ENCODE measurements at regions not wholly inside any gene's neighbourhood (a gene's known extent, or its start where the extent isn't known, plus 50 kb on each side); places are given as distances from the start of the nearest gene placed in this dataset.
"Not testable (repeated sequence)": the region's sequence is repeated elsewhere in the genome, so short reads cannot be mapped to it uniquely, and the experiment has no call there.

DNA sequence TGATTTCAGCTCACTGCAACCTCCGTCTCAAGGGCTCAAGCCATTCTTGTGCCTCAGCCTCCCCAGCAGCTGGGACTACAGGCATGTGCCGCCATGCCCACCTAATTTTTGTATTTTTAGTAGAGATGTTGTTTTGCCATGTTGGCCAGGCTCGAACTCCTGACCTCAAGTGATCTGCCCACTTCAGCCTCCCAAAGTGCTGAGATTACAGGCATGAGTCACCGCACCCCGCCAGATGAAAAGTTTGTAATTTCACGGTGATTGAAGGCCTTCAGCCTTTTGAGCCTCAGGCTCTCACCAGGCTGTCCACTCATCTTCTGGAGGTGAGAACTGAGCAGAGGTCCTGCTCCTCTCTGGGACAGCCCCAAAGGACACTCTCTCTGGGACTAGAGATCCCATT lies 103.2 kb downstream of the HIF1AN start:
- not testable (repeated sequence) for DNase-seq; H3K27ac ChIP-seq (ENCODE audit: low read length)
- H3K27me3 ChIP-seq (ENCODE audit: control insufficient read depth, insufficient read depth, low read length) = peaks cover 46% of the 10 kb centered on the region

DNA sequence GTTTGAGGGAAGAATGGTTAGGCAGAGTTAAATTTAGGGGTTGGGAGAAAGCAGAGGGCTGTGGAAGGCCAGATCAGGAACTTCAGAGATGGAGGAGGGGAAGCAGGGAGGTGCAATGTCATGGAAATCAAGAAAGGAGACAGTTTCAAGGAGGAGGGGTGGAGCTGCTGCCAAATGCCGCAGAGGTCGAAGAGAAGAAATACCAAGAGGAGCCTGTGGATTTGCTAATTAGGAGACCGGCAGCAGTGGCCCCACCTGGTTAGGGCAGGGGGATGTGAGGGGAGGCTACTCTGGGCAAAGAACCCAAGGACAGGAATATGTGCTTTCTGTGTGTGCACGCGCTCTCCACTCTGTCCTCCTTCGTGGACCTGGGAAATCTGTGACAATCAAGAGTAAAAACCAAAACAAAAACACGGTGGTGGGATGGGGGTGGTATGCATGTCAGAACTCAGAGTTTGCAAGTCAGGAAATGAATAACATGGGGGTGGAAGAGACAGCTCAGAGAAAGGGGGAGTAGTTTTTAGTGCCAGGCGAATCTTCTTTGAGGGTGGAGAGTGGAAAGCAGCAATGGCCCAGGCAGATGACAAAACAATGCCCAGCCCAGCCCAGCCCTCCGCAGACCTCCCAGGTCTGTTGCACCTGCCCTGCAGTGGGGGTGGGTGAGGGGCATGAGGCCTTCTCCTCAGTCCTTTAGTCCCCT lies 102.9 kb upstream of the PAX2 start:
- peaks cover 64% of the 10 kb centered on the region for H3K27me3 ChIP-seq (ENCODE audit: control insufficient read depth, insufficient read depth, low read length)
- 8% methylated on average over 4 of the region's 9 CpGs for WGBS (ENCODE audit: insufficient coverage)
- H3K9me3 ChIP-seq (replicated peaks; ENCODE audit: control insufficient read depth, low read depth, low read length) = no peaks in the 10 kb centered on the region
- no peak overlapping the region for H3K27ac ChIP-seq (ENCODE audit: low read length)
- no peak for DNase-seq
- no peak overlapping the region for H3K4me3 ChIP-seq (ENCODE audit: low read length)
- H3K4me1 ChIP-seq (ENCODE audit: control insufficient read depth, insufficient read depth, low read length) = no peaks in the 10 kb centered on the region
- no peaks in the 10 kb centered on the region for H3K36me3 ChIP-seq (ENCODE audit: control insufficient read depth, insufficient read depth, low read length)

More for the DNA sequence above, 103.2 kb downstream of the HIF1AN start:
- H3K9me3 ChIP-seq (replicated peaks; ENCODE audit: control insufficient read depth, low read depth, low read length); H3K36me3 ChIP-seq (ENCODE audit: control insufficient read depth, insufficient read depth, low read length); H3K4me1 ChIP-seq (ENCODE audit: control insufficient read depth, insufficient read depth, low read length); H3K4me3 ChIP-seq (ENCODE audit: low read length): not testable (repeated sequence)
- 100% methylated on average over 5 of the region's 6 CpGs for WGBS (ENCODE audit: insufficient coverage)

DNA sequence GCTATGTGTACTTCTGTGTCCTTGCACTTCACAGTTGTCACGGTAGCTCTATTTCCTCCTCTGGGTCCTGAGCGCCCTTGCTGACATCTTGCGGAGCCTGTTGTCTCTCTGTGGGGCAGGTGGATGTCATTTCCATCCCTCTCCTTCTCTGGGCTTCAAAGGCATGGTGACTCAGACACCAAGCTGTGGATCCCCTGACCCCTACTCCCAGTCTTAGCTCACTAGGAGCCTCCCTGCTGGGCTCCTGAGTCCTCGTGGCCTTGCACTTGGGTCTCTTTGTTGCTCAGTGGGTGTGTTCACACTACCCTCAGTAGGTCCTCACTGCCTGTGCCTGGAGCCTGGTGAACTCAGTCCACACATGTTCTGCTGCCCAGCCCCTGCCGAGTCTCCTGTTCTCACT lies 100.3 kb upstream of the PAX2 start:
- H3K4me3 ChIP-seq (ENCODE audit: low read length) = no peak overlapping the region
- H3K27me3 ChIP-seq (ENCODE audit: control insufficient read depth, insufficient read depth, low read length) = peaks cover 48% of the 10 kb centered on the region
- H3K4me1 ChIP-seq (ENCODE audit: control insufficient read depth, insufficient read depth, low read length) = no peaks in the 10 kb centered on the region
- H3K27ac ChIP-seq (ENCODE audit: low read length) = no peak overlapping the region
- no peaks in the 10 kb centered on the region for H3K36me3 ChIP-seq (ENCODE audit: control insufficient read depth, insufficient read depth, low read length)
- no peaks in the 10 kb centered on the region for H3K9me3 ChIP-seq (replicated peaks; ENCODE audit: control insufficient read depth, low read depth, low read length)
- 58% methylated on average over 5 of the region's 5 CpGs for WGBS (ENCODE audit: insufficient coverage)
- DNase-seq = no peak

DNA sequence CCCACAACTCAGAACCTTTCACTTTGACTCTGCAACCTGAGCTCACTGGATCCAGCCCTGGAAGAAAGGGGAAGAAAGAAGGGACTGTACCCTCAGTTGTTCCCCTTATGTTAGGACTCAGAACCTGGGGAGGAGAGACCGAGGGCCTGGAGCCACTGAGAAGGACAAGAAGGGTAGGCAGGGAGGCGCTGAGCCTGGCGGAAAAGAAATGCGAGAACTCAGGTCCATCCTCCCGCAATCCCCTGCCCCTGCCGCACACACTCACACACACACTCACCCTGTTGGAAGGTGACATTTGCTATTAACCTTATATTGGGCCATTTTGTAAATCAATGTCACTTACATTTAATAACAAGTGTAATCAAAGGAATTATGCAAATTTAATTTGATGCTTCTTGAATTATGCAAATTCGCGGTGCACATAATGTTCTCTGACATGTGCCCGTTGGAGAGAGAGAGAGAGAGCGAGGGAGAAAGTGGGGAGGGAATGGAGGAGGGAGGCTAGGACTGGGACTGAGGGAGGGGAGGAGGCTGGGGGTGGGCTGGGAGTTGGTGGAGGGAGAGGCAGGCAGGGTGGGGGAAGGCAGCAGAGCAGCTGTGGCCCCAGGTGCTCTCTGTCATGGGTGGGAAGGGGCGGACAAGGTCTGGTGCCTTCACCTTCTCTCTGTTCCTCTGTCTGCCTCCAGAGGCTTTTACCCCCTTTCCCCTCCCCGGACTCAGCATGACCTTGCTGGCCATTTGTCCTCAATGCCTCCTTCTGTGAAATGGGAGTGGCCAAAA lies 99.6 kb upstream of the PAX2 start:
- 18% methylated on average over 4 of the region's 12 CpGs for whole genome bisulfite sequencing (ENCODE audit: insufficient coverage)
- Histone ChIP-seq H3K9me3 (replicated peaks; ENCODE audit: control insufficient read depth, low read depth, low read length) (no peaks in the 10 kb centered on the region), H3K27me3 (ENCODE audit: control insufficient read depth, insufficient read depth, low read length) (peaks cover 50% of the 10 kb centered on the region), H3K4me1 (ENCODE audit: control insufficient read depth, insufficient read depth, low read length) (no peaks in the 10 kb centered on the region), H3K27ac (ENCODE audit: low read length) (no peak overlapping the region), H3K36me3 (ENCODE audit: control insufficient read depth, insufficient read depth, low read length) (no peaks in the 10 kb centered on the region), H3K4me3 (ENCODE audit: low read length) (no peak overlapping the region)
- DNase-seq = no peak

DNA sequence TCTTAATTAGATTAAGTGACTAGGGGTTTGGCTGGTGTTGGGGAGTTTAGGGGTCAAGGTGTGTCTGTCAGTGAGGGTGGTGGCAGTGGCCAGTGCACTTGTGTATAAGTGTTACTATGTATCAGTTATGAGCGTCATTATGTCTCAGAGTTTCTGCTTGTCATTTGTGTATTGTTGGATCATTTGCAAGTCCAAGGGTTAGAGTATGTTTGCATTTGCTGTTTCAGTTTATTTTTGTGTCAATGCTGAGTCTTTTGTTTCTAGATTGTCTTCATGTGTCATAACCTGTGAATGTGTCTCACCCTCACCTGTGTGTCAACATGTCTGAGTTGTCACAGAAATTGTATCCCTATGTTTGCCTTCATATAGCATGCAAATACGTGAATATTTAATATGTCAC lies 97.5 kb upstream of the PAX2 start:
- Histone ChIP-seq H3K9me3 (replicated peaks; ENCODE audit: control insufficient read depth, low read depth, low read length) (no peaks in the 10 kb centered on the region), H3K27ac (ENCODE audit: low read length) (no peak overlapping the region), H3K4me3 (ENCODE audit: low read length) (no peak overlapping the region), H3K27me3 (ENCODE audit: control insufficient read depth, insufficient read depth, low read length) (peaks cover 48% of the 10 kb centered on the region), H3K4me1 (ENCODE audit: control insufficient read depth, insufficient read depth, low read length) (no peaks in the 10 kb centered on the region), H3K36me3 (ENCODE audit: control insufficient read depth, insufficient read depth, low read length) (no peaks in the 10 kb centered on the region)
- WGBS (ENCODE audit: insufficient coverage) = 100% methylated on average over 1 of the region's 2 CpGs
- no peak for DNase-seq

DNA sequence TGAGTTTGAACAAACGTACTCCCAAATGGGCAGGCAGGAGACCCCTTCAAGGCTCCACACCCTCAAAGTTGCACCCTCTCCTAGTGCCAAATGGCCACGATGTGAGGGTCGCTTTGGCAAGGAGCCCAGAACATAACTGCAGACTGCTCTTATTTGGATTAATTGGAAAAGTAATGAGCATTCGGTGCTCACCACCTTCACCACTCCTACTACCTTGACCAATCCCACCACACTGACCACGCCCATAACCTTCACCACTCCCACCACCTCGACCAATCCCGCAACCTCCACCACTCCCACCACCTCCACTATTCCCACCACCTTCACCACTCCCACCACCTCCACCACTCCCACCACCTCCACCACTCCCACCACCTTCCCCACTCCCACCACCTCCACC lies 94.7 kb upstream of the PAX2 start:
- DNase-seq = no peak
- no peaks in the 10 kb centered on the region for H3K9me3 ChIP-seq (replicated peaks; ENCODE audit: control insufficient read depth, low read depth, low read length)
- no peak overlapping the region for H3K27ac ChIP-seq (ENCODE audit: low read length)
- peaks cover 61% of the 10 kb centered on the region for H3K27me3 ChIP-seq (ENCODE audit: control insufficient read depth, insufficient read depth, low read length)
- H3K4me3 ChIP-seq (ENCODE audit: low read length) = no peak overlapping the region
- WGBS (ENCODE audit: insufficient coverage) = 74% methylated on average over 4 of the region's 7 CpGs
- H3K4me1 ChIP-seq (ENCODE audit: control insufficient read depth, insufficient read depth, low read length) = peaks cover 11% of the 10 kb centered on the region
- no peaks in the 10 kb centered on the region for H3K36me3 ChIP-seq (ENCODE audit: control insufficient read depth, insufficient read depth, low read length)

DNA sequence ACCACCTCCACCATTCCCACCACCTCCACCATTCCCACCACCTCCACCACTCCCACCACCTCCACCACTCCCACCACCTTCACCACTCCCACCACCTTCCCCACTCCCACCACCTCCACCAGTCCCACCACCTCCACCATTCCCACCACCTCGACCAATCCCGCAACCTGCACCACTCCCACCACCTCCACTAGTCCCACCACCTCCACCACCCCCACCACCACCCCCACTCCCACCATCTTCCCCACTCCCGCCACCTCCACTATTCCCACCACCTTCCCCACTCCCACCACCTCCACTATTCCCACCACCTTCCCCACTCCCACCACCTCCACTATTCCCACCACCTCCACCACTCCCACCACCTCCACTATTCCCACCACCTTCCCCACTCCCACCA lies 94.3 kb upstream of the PAX2 start:
- 82% methylated on average over 3 of the region's 3 CpGs for WGBS (ENCODE audit: insufficient coverage)
- H3K27ac ChIP-seq (ENCODE audit: low read length); H3K4me3 ChIP-seq (ENCODE audit: low read length); H3K9me3 ChIP-seq (replicated peaks; ENCODE audit: control insufficient read depth, low read depth, low read length); H3K36me3 ChIP-seq (ENCODE audit: control insufficient read depth, insufficient read depth, low read length); DNase-seq: not testable (repeated sequence)
- Histone ChIP-seq H3K27me3 (ENCODE audit: control insufficient read depth, insufficient read depth, low read length) (peaks cover 63% of the 10 kb centered on the region), H3K4me1 (ENCODE audit: control insufficient read depth, insufficient read depth, low read length) (peaks cover 11% of the 10 kb centered on the region)

DNA sequence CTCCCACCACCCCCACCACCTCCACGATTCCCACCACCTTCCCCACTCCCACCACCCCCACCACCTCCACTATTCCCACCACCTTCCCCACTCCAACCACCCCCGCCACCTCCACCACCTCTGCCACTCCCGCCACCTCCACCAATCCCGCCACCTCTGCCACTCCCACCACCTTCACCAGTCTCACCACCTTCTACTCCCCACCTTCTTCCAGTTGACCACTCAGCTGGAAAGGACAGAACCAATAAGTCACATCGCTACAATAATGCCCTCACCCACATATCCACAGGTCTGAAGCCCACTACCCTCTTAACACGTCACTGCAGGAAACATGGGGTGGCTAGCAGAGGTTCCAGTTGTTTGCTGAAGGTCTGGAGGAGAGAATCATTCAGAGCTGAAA lies 93.5 kb upstream of the PAX2 start:
- Histone ChIP-seq H3K9me3 (replicated peaks; ENCODE audit: control insufficient read depth, low read depth, low read length) (no peaks in the 10 kb centered on the region), H3K27ac (ENCODE audit: low read length) (no peak overlapping the region), H3K4me1 (ENCODE audit: control insufficient read depth, insufficient read depth, low read length) (peaks cover 11% of the 10 kb centered on the region)

DNA sequence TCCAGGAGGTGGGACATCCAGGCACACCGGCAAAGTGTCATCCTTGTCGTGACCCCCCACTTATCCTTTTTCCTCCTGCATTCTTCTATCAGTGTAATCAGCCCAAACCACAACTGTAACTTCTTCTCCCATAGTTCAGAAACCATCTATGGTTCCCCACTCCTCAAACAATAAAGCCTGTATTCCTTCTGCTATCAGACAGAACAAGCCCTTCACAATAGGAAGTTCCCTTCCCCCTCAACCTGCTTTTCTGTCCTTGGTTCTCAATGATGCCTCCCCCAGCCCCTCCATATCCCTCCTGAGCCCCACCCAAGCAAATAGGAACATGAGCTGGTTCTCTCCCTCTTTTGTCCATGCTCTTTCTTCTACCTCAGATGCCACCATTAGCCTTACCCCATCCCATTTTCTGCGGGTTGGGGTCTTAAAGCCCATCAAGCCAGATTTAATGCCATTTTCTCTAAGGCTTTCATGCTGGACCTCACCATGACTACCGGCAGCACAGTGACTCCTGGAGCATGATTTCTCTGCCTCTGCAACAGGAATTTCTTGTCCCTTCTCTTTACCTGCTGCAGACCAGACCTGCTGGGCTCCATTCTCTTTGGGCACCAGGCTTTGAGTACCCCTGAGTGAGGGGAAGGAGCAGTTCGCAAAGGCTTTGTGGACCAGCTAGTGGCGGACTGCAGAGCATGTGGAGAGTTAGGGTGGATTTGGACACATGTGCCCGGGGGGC lies 92.8 kb upstream of the PAX2 start:
- Histone ChIP-seq H3K4me1 (ENCODE audit: control insufficient read depth, insufficient read depth, low read length) (peaks cover 11% of the 10 kb centered on the region), H3K27ac (ENCODE audit: low read length) (no peak overlapping the region), H3K4me3 (ENCODE audit: low read length) (no peak overlapping the region), H3K36me3 (ENCODE audit: control insufficient read depth, insufficient read depth, low read length) (no peaks in the 10 kb centered on the region), H3K9me3 (replicated peaks; ENCODE audit: control insufficient read depth, low read depth, low read length) (no peaks in the 10 kb centered on the region), H3K27me3 (ENCODE audit: control insufficient read depth, insufficient read depth, low read length) (peaks cover 65% of the 10 kb centered on the region)
- DNase-seq = no peak
- 54% methylated on average over 5 of the region's 7 CpGs for WGBS (ENCODE audit: insufficient coverage)

More for the DNA sequence above, 93.5 kb upstream of the PAX2 start:
- no peaks in the 10 kb centered on the region for H3K36me3 ChIP-seq (ENCODE audit: control insufficient read depth, insufficient read depth, low read length)
- DNase-seq = no peak
- no peak overlapping the region for H3K4me3 ChIP-seq (ENCODE audit: low read length)
- WGBS (ENCODE audit: insufficient coverage) = 100% methylated on average over 3 of the region's 6 CpGs
- peaks cover 63% of the 10 kb centered on the region for H3K27me3 ChIP-seq (ENCODE audit: control insufficient read depth, insufficient read depth, low read length)

DNA sequence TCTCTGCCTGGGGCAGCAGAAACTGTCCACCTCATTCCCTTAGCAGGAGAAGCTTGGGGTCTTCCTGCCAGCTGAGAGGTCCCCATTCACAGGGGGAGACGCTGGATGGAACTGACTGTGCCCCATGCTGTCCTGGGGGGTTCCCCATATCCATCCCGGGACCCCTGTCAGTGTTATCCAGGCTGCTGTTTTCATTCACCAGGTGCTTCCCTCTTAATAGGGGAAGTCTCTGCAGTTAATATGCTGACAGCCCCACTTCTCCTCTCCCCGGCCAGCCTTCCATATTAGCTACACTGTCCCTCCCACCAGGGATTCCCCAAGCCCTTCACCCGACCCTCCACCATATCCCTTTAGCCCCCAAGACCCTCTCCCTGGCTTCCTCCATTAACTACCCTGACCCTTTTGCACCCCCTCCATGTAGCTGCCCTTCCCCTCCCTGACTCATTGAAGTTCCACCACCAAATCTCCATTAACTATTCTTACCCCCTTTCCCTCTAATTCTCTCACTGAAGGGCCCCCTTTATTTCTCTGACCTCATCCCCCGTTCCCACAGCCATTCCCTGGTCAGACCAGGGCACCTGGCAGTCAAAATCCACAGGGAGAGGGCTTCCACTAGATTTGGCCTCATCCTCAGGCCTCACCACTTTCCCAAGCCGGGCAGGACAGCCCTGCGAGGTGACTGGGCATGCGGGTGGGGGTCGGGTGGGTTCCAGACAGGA lies 92.0 kb upstream of the PAX2 start:
- H3K36me3 ChIP-seq (ENCODE audit: control insufficient read depth, insufficient read depth, low read length) = no peaks in the 10 kb centered on the region
- H3K4me3 ChIP-seq (ENCODE audit: low read length) = no peak overlapping the region
- H3K27ac ChIP-seq (ENCODE audit: low read length) = no peak overlapping the region
- DNase-seq = no peak
- peaks cover 73% of the 10 kb centered on the region for H3K27me3 ChIP-seq (ENCODE audit: control insufficient read depth, insufficient read depth, low read length)
- WGBS (ENCODE audit: insufficient coverage) = 18% methylated on average over 4 of the region's 9 CpGs
- peaks cover 11% of the 10 kb centered on the region for H3K4me1 ChIP-seq (ENCODE audit: control insufficient read depth, insufficient read depth, low read length)
- no peaks in the 10 kb centered on the region for H3K9me3 ChIP-seq (replicated peaks; ENCODE audit: control insufficient read depth, low read depth, low read length)
